ENCODE measurements at regions not wholly inside any gene's neighbourhood (a gene's known extent, or its start where the extent isn't known, plus 50 kb on each side); places are given as distances from the start of the nearest gene placed in this dataset.
"Not testable (repeated sequence)": the region's sequence is repeated elsewhere in the genome, so short reads cannot be mapped to it uniquely, and the experiment has no call there.

GRCh38 chr16:22436823-22437652 lies 62.6 kb upstream of the CDR2 start:
- DNase-seq (ENCODE audit: low read depth) = peak; percentile 29

DNA sequence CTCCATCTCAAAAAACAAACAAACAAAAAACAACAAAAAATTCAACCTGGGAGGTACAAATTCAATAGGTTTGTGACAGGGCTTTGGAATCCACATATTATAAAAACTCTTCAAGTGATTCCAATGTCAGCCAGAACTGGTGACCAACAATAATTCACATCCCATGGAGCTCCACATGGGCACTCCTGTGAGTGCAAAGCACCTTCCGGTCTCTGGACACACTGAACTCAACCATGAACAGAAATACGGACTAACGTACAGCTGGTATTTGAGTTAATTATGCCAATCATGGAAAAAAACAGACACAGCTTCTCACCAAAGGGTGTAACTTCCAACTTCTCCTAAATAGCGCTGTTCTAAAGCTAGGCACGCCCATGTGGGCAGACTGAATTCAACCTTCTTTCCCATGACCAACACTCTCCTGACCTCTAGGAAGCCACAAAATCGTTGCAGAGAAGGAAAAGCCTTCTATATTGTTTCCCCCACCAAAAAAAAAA lies 62.0 kb upstream of the CDR2 start:
- not testable (repeated sequence) for DNase-seq (ENCODE audit: low read depth)

DNA sequence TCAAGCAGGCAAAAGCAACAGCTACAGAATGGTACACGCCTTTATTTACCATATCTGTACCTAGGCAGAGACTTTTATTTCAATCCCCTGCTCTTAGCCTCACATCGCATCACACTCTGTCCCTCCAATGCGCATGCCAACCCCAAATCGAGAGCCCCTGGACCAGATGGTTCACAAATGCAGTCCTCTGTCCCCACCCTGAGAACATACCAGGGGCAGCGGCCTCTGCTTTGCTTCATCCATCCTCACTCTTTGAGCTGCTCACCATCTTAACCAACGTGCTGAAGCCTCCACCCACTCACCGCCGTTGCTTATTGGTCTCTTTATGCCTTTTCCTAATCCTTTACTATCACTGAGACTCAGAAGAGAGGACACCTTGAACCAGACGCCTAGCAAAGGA lies 56.9 kb upstream of the CDR2 start:
- DNase-seq (ENCODE audit: low read depth) = not testable (repeated sequence)

DNA sequence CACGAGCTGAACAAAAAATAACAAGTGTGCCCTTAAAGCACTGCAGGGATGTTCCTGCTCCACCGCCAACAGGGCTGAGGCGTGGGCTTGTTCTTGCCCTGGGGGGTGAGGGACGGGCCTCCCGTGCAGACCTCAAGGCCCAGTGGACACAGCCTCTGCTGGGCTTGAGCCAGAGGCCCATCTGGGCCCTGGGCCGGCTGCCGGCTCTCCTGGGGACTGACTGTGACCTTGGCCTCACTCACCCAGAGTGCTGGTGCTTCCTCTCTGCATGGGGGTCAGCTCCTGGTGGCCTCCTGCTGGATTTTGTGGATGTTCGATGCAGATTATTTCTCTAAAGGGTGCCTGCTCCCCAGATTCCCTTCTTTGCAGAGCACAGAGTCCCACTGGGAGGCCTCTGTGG lies 54.2 kb upstream of the CDR2 start:
- no peak for DNase-seq (ENCODE audit: low read depth)

- DNase-seq (ENCODE audit: low read depth) = no peak
Measured at GRCh38 chr16:22427556-22427955, 53.1 kb upstream of the CDR2 start.

DNA sequence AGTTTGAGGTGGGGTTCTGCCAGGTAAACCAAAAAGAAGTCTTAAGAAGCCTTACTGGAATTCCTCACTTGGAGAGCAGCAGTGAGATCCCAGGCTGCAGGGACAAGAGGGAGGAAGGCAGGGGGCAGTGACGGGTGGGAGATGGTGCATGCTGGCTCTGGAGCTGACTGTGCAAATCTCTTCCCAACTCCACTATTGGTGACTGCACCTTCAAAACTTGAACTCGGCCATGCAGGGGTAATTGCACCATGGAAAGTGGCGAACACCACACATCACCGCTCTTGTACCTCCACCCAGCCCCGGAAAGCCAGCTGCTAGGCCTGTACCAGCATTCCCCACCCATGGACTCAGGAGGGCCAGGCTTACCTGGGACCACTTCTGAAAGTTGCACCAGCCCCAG lies 51.4 kb upstream of the CDR2 start:
- no peak for DNase-seq (ENCODE audit: low read depth)

GRCh38 chr16:22425036-22425801 lies 50.8 kb upstream of the CDR2 start:
- no peak for DNase-seq (ENCODE audit: low read depth)

- DNase-seq (ENCODE audit: low read depth) = no peak
Measured at GRCh38 chr16:22424161-22424937, 49.9 kb upstream of the CDR2 start.

Data from HS-27A (cell line).